ENCODE measurements at regions not wholly inside any gene's neighbourhood (a gene's known extent, or its start where the extent isn't known, plus 50 kb on each side); places are given as distances from the start of the nearest gene placed in this dataset.

DNA sequence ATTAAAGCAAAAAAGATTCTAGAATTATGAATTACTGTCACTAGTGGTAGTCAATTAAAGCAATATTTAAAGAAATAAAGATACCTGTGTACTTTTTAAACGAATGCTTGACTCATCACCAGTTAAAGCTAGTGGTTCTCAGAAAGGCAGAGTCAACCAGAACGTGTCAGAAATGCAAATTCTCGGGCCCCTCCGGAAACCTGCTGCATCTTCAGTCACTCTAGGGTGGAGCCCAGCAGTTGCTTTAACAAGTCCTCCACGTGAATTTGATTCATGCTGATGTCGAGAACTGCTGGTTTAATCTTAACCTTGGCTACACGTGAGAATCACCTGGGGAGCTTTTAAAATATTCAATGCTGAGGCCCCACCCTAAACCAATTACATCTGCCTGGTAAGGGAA, 169.8 kb upstream of the SDK2 start:
- Histone ChIP-seq H3K4me2 (ENCODE audit: insufficient read depth, low read length) (no peak overlapping the region), H2AFZ (ENCODE audit: low read depth, low read length) (no peak overlapping the region), H3K9me1 (ENCODE audit: control insufficient read depth, insufficient read depth, low read length) (no peaks in the 10 kb centered on the region), H3K27ac (ENCODE audit: extremely low read depth, low read depth, low read length) (no peak overlapping the region), H3K9me3 (replicated peaks; ENCODE audit: control insufficient read depth, insufficient read depth, low read depth, low read length) (no peaks in the 10 kb centered on the region), H3K4me1 (replicated peaks in 1 of 2; ENCODE audit: control insufficient read depth in 2 of 2, insufficient read depth in 2 of 2, low read length in 2 of 2) (no peaks in the 10 kb centered on the region), H3K79me2 (ENCODE audit: control insufficient read depth, insufficient read depth, low read length) (no peaks in the 10 kb centered on the region), H3K4me3 (no peak overlapping the region), H3K9ac (ENCODE audit: insufficient read depth in 1 of 2, low read depth in 2 of 2, low read length in 2 of 2) (no peak overlapping the region), H4K20me1 (replicated peaks; ENCODE audit: control insufficient read depth, insufficient read depth, low read length) (no peaks in the 10 kb centered on the region), H3K36me3 (ENCODE audit: control insufficient read depth, insufficient read depth, low read length) (no peaks in the 10 kb centered on the region), H3K27me3 (ENCODE audit: control insufficient read depth in 2 of 2, insufficient read depth in 2 of 2, low read length in 2 of 2) (no peaks in the 10 kb centered on the region)
- in situ Hi-C loops (cut with MboI) (no loop called here), intact Hi-C loops (cut with micrococcal nuclease) (no loop called here)
- no peak for ATAC-seq
- BruUV-seq (replicated peaks) = no TSS peak
- TF ChIP-seq PRPF4 (IDR thresholded peaks at IDR 0.05; ENCODE audit: insufficient read depth, low read depth, low read length, poor library complexity, severe bottlenecking) (no peak), ETV5 (CRISPR knock-in tag; IDR thresholded peaks at IDR 0.05; ENCODE audit: low read depth) (no peak), ZNF316 (IDR thresholded peaks at IDR 0.05) (no peak), MCM2 (IDR thresholded peaks at IDR 0.05; ENCODE audit: low read depth) (no peak), TCF7L2 (IDR thresholded peaks at IDR 0.05; ENCODE audit: low read depth, low read length) (no peak), GATAD2A (IDR thresholded peaks at IDR 0.05) (no peak), BRD4 (IDR thresholded peaks at IDR 0.05) (no peak), PPARD (CRISPR knock-in tag; IDR thresholded peaks at IDR 0.05) (no peak), NCOA6 (IDR thresholded peaks at IDR 0.05) (no peak)
- WGBS (ENCODE audit: insufficient coverage, low coverage, missing lambda C conversion rate) = 0% methylated on average over 7 of the region's 7 CpGs
- no peak for FAIRE-seq
- POLR2A ChIA-PET = interaction anchor here (0.7 kb wide), 1 partner anchor 14 kb away, joined by 4 read pairs; no protein-coding TSS in a partner anchor
- CTCF ChIA-PET (ENCODE audit: low intra/inter-chr PET ratio) = no interaction called here
- no peak for DNase-seq (ENCODE audit: extremely low read depth in 1 of 4, low spot score in 3 of 4)

DNA sequence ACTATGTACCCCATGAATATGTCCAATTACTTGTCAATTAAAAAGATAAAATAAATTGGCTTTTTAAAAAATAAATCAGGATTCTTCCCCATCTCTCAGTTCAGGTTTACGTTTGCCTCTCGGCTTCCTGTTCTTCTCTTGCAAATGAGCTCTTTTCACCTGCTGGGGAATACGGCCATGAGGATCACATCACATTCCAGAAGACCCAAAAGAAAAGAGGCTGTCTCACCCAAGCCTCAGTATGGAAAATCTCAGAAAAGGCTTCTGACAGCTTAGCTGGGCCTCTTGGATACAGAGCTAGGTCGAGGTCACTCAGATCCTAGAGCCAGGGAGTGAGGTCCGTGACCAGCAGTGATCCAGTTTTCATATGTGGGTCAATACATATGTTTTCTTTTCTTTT, 171.2 kb upstream of the SDK2 start:
- ChIA-PET POLR2A (no interaction called here), CTCF (ENCODE audit: low intra/inter-chr PET ratio) (no interaction called here)
- H3K9ac ChIP-seq (ENCODE audit: insufficient read depth in 1 of 2, low read depth in 2 of 2, low read length in 2 of 2) = no peak overlapping the region
- no peaks in the 10 kb centered on the region for H4K20me1 ChIP-seq (replicated peaks; ENCODE audit: control insufficient read depth, insufficient read depth, low read length)
- FAIRE-seq (no peak), ATAC-seq (no peak), DNase-seq (ENCODE audit: extremely low read depth in 1 of 4, low spot score in 3 of 4) (no peak)
- no peaks in the 10 kb centered on the region for H3K79me2 ChIP-seq (ENCODE audit: control insufficient read depth, insufficient read depth, low read length)
- H3K9me1 ChIP-seq (ENCODE audit: control insufficient read depth, insufficient read depth, low read length) = no peaks in the 10 kb centered on the region
- no peaks in the 10 kb centered on the region for H3K36me3 ChIP-seq (ENCODE audit: control insufficient read depth, insufficient read depth, low read length)
- no peak overlapping the region for H3K4me3 ChIP-seq
- in situ Hi-C loops (cut with MboI) = no loop called here
- H3K27me3 ChIP-seq (ENCODE audit: control insufficient read depth in 2 of 2, insufficient read depth in 2 of 2, low read length in 2 of 2) = no peaks in the 10 kb centered on the region; a peak in 1 of 5 replicates
- H3K4me2 ChIP-seq (ENCODE audit: insufficient read depth, low read length) = no peak overlapping the region
- no peaks in the 10 kb centered on the region for H3K9me3 ChIP-seq (replicated peaks; ENCODE audit: control insufficient read depth, insufficient read depth, low read depth, low read length)
- H3K4me1 ChIP-seq (replicated peaks in 1 of 2; ENCODE audit: control insufficient read depth in 2 of 2, insufficient read depth in 2 of 2, low read length in 2 of 2) = no peaks in the 10 kb centered on the region
- intact Hi-C loops (cut with micrococcal nuclease) = no loop called here
- H2AFZ ChIP-seq (ENCODE audit: low read depth, low read length) = no peak overlapping the region
- 0% methylated on average over 5 of the region's 5 CpGs for WGBS (ENCODE audit: insufficient coverage, low coverage, missing lambda C conversion rate)
- no TSS peak for BruUV-seq (replicated peaks)
- no peak overlapping the region for H3K27ac ChIP-seq (ENCODE audit: extremely low read depth, low read depth, low read length)
- TF ChIP-seq SP2 (IDR thresholded peaks at IDR 0.05; ENCODE audit: extremely low read depth, low read depth, low read length, poor library complexity, severe bottlenecking) (no peak), NCOA1 (IDR thresholded peaks at IDR 0.05; ENCODE audit: low read depth) (no peak), NFIC (IDR thresholded peaks at IDR 0.05) (no peak), ATF7 (IDR thresholded peaks at IDR 0.05) (no peak), RHOXF2B (CRISPR knock-in tag; conservative IDR thresholded peaks at IDR 0.05) (no peak), ZNF75A (CRISPR knock-in tag; IDR thresholded peaks at IDR 0.05) (no peak), ZNF24 (IDR thresholded peaks at IDR 0.05) (no peak), ADNP (tag; IDR thresholded peaks at IDR 0.05) (no peak)
- TF ChIP-seq, protein P1, sequence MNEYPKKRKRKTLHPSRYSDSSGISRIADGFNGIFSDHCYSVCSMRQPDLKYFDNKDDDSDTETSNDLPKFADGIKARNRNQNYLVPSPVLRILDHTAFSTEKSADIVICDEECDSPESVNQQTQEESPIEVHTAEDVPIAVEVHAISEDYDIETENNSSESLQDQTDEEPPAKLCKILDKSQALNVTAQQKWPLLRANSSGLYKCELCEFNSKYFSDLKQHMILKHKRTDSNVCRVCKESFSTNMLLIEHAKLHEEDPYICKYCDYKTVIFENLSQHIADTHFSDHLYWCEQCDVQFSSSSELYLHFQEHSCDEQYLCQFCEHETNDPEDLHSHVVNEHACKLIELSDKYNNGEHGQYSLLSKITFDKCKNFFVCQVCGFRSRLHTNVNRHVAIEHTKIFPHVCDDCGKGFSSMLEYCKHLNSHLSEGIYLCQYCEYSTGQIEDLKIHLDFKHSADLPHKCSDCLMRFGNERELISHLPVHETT (CRISPR knock-in tag; conservative IDR thresholded peaks at IDR 0.05 in 1 of 2, IDR thresholded peaks at IDR 0.05 in 1 of 2) = no peak
- TF ChIP-seq, protein P2, sequence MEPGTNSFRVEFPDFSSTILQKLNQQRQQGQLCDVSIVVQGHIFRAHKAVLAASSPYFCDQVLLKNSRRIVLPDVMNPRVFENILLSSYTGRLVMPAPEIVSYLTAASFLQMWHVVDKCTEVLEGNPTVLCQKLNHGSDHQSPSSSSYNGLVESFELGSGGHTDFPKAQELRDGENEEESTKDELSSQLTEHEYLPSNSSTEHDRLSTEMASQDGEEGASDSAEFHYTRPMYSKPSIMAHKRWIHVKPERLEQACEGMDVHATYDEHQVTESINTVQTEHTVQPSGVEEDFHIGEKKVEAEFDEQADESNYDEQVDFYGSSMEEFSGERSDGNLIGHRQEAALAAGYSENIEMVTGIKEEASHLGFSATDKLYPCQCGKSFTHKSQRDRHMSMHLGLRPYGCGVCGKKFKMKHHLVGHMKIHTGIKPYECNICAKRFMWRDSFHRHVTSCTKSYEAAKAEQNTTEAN (CRISPR knock-in tag; IDR thresholded peaks at IDR 0.05) = no peak
